Mesothelial cell of epicardium (in vitro differentiated cells): ENCODE measurements at regions not wholly inside any gene's neighbourhood (a gene's known extent, or its start where the extent isn't known, plus 50 kb on each side); places are given as distances from the start of the nearest gene placed in this dataset.
"Not testable (repeated sequence)": the region's sequence is repeated elsewhere in the genome, so short reads cannot be mapped to it uniquely, and the experiment has no call there.

Experiments used
- DNase-seq, 2 experiments: peaks; one replicate each; pipeline ENCODE4 v3.0.0; 2021; ENCODE audit warnings: low spot score in 2 of 2; ENCODE audit not compliant: unreplicated experiment in 2 of 2
- H3K27ac Mint-ChIP-seq: 2 replicates; pipeline ENCODE4 v1.8.0; 2021; ENCODE audit warnings: mixed read lengths
- H3K27me3 Mint-ChIP-seq: 2 replicates; pipeline ENCODE4 v1.8.0; 2021; ENCODE audit warnings: low read depth, mixed read lengths
- H3K36me3 Mint-ChIP-seq: 2 replicates; pipeline ENCODE4 v1.8.0; 2021; ENCODE audit warnings: mixed read lengths
- H3K4me1 Mint-ChIP-seq: 2 replicates; pipeline ENCODE4 v1.8.0; 2021; ENCODE audit warnings: mixed read lengths
- H3K4me3 Mint-ChIP-seq: 2 replicates; pipeline ENCODE4 v1.8.0; 2021; ENCODE audit warnings: mild to moderate bottlenecking, moderate library complexity, mixed read lengths
- H3K9me3 Mint-ChIP-seq: 2 replicates; pipeline ENCODE4 v1.8.0; 2021; ENCODE audit warnings: mixed read lengths
- CTCF ChIP-seq: fragments of 200-600 bp; sonication (generic); IDR thresholded peaks from one replicate; pipeline ENCODE4 v1.5.0; 2021; ENCODE audit warnings: antibody characterized with exemption; ENCODE audit not compliant: unreplicated experiment

GRCh38 chr5:117347280-117347679 lies 772.7 kb upstream of the SEMA6A start:
- no peak for DNase-seq
- no peak overlapping the region for H3K27ac Mint-ChIP-seq
- no peak for TF ChIP-seq CTCF
- H3K4me1 Mint-ChIP-seq = peaks cover 7% of the 10 kb centered on the region
- no peaks in the 10 kb centered on the region for H3K27me3 Mint-ChIP-seq
- H3K36me3 Mint-ChIP-seq = peaks cover 3% of the 10 kb centered on the region
- H3K9me3 Mint-ChIP-seq = peaks cover 5% of the 10 kb centered on the region
- H3K4me3 Mint-ChIP-seq = no peak overlapping the region

DNA sequence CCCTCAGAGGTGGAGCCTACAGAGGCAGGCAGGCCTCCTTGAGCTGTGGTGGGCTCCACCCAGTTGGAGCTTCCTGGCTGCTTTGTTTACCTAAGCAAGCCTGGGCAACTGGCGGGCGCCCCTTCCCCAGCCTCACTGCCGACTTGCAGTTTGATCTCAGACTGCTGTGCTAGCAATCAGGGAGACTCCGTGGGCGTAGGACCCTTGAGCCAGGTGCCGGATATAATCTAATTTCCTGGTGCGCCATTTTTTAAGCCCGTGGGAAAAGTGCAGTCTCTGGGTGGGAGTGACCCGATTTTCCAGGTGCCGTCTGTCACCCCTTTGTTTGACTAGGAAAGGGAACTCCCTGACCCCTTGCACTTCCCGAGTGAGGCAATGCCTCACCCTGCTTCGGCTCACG lies 769.1 kb upstream of the SEMA6A start:
- H3K27ac Mint-ChIP-seq, H3K27me3 Mint-ChIP-seq, H3K4me1 Mint-ChIP-seq, H3K9me3 Mint-ChIP-seq, H3K4me3 Mint-ChIP-seq, H3K36me3 Mint-ChIP-seq, DNase-seq: not testable (repeated sequence)

GRCh38 chr5:117337064-117337749 lies 762.6 kb upstream of the SEMA6A start:
- no peaks in the 10 kb centered on the region for H3K9me3 Mint-ChIP-seq
- H3K27ac Mint-ChIP-seq = no peak overlapping the region
- no peak for DNase-seq
- no peaks in the 10 kb centered on the region for H3K4me1 Mint-ChIP-seq
- no peaks in the 10 kb centered on the region for H3K27me3 Mint-ChIP-seq
- no peak overlapping the region for H3K4me3 Mint-ChIP-seq
- TF ChIP-seq CTCF = no peak
- no peaks in the 10 kb centered on the region for H3K36me3 Mint-ChIP-seq

DNA sequence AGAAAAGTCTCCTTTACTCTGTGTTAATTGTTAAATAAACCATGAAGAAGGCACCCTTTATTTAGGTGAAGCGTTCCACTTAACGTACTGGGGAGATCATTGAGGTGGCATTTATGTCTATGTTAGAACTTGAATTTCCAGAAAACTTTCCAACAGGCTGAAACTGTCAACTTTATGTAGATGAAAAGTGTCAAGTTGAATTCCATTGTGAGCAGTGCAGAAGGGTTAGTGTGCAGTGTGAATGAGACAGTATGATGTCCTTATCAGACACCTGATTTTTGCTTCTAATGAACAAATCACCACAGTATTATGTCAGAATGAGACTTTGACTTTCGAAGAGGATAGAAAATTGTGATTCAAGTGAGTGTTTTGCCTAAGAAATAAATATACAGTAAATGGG lies 761.6 kb upstream of the SEMA6A start:
- H3K36me3 Mint-ChIP-seq = no peaks in the 10 kb centered on the region
- no peak for TF ChIP-seq CTCF
- no peak for DNase-seq
- H3K27ac Mint-ChIP-seq = no peak overlapping the region
- H3K4me3 Mint-ChIP-seq = no peak overlapping the region
- no peaks in the 10 kb centered on the region for H3K27me3 Mint-ChIP-seq
- H3K9me3 Mint-ChIP-seq = no peaks in the 10 kb centered on the region
- H3K4me1 Mint-ChIP-seq = no peaks in the 10 kb centered on the region

DNA sequence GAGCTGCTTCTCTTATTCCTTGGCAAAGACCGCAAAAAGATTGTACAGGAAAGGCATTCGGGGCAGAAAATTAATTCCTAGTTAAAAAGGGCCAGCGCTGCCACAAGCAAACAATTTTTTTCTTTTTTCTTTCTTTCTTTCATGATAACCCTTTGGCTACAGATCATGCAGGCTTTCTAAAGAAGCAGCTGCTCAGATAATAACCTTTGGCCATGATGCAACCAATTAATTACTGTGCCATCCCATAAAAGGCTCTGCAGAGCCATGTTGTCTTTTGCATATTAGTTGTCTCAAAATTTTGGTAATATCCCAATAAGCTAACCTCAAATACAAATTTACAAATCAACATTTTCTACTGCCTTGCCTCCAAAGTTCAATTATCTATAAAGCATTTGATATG lies 758.4 kb upstream of the SEMA6A start:
- Mint-ChIP-seq H3K27me3 (no peaks in the 10 kb centered on the region), H3K9me3 (no peaks in the 10 kb centered on the region), H3K4me3 (no peak overlapping the region), H3K4me1 (no peaks in the 10 kb centered on the region), H3K36me3 (no peaks in the 10 kb centered on the region), H3K27ac (no peak overlapping the region)
- TF ChIP-seq CTCF = no peak
- no peak for DNase-seq

DNA sequence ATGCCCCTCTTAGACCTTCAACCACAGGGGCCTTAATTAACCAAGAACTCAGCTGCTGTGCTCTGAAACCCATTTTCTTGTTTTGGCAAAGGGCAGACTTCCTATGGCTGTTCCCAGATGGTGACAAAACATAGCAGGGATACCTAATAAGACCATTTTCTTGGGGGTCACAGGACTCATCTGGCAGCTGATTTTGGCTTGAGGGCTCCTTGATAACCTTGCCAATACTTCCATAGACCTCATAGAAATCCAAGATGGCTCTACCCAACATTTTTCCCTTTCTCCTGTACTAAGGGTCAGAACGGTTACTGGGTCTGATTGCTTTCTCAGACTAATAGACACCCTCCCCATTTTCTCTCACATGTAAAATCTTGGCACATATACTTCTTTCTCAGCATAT lies 757.7 kb upstream of the SEMA6A start:
- Mint-ChIP-seq H3K27ac (no peak overlapping the region), H3K36me3 (no peaks in the 10 kb centered on the region), H3K27me3 (no peaks in the 10 kb centered on the region), H3K4me3 (no peak overlapping the region), H3K4me1 (no peaks in the 10 kb centered on the region), H3K9me3 (no peaks in the 10 kb centered on the region)
- TF ChIP-seq CTCF = no peak
- DNase-seq = no peak
